ENCODE measurements at regions not wholly inside any gene's neighbourhood (a gene's known extent, or its start where the extent isn't known, plus 50 kb on each side); places are given as distances from the start of the nearest gene placed in this dataset.
A peak's percentile ranks its signal among the peaks of the same experiment; 100 is the strongest.
"Not testable (repeated sequence)": the region's sequence is repeated elsewhere in the genome, so short reads cannot be mapped to it uniquely, and the experiment has no call there.

DNA sequence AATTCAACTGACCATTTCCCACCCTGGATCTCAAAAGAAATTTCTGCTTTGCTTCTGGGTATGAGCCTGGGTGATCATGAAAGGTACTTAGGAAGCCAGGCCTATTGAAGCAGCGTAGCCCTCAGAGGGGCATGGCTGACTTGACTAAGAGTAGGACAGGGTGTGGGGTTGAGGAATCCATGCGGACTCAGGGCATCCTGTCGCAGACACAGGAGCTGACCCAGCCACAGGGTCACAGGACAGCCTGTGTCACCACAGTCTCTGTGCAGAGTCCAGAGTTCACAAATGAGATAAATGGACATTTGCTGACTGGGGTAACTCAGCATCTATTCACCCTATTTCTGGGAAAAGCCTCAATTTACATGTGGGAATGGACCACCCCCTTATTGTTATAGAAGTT lies 262.3 kb downstream of the CEP170 start:
- intact Hi-C loops (cut with DNase I; ENCODE audit: low total_unique reads); H3K36me3 ChIP-seq (ENCODE audit: low read depth, missing control alignments); H3K4me1 ChIP-seq; H3K27ac ChIP-seq; H3K9me3 ChIP-seq; H3K27me3 ChIP-seq; DNase-seq; H3K4me3 ChIP-seq: not testable (repeated sequence)
- WGBS, 2 donors = 84 to 96% methylated on average over 3 of the region's 3 CpGs

GRCh38 chr1:242985096-242985495 lies 270.0 kb downstream of the CEP170 start:
- DNase-seq; H3K9me3 ChIP-seq; H3K27me3 ChIP-seq; H3K4me3 ChIP-seq; H3K27ac ChIP-seq; H3K36me3 ChIP-seq (ENCODE audit: low read depth, missing control alignments); H3K4me1 ChIP-seq; intact Hi-C loops (cut with DNase I; ENCODE audit: low total_unique reads): not testable (repeated sequence)
- WGBS, 2 donors = 66 to 77% methylated on average over 3 of the region's 3 CpGs

- H3K9me3 ChIP-seq; H3K36me3 ChIP-seq (ENCODE audit: low read depth, missing control alignments); DNase-seq; H3K27me3 ChIP-seq; intact Hi-C loops (cut with DNase I; ENCODE audit: low total_unique reads); H3K27ac ChIP-seq; H3K4me3 ChIP-seq; H3K4me1 ChIP-seq: not testable (repeated sequence)
- 89 to 94% methylated on average over 3 of the region's 3 CpGs for WGBS, 2 donors
Observed at GRCh38 chr1:242973341-242973740, 281.7 kb downstream of the CEP170 start.

DNA sequence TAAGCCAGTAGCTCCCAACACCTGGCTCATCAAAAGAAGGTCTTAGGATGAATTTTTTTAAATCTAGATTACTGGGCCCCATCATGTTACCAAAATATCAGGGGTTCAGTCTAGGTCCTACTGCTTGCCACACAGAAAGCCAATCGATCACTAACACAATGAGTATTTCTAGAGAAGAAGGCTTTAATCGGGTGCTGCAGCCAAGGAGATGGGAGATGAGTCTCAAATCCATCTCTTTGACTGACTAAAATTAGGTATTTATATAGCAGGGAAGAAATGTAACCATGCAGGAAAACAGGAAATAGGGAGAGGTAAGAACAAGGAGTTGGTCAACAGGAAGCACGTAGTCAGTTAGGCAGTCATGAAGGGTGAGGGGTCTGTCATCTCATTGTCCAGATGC lies 288.2 kb downstream of the CEP170 start:
- 86 to 93% methylated on average over 3 of the region's 3 CpGs for WGBS, 2 donors
- no peak for DNase-seq
- intact Hi-C loops (cut with DNase I; ENCODE audit: low total_unique reads) = no loop called here

DNA sequence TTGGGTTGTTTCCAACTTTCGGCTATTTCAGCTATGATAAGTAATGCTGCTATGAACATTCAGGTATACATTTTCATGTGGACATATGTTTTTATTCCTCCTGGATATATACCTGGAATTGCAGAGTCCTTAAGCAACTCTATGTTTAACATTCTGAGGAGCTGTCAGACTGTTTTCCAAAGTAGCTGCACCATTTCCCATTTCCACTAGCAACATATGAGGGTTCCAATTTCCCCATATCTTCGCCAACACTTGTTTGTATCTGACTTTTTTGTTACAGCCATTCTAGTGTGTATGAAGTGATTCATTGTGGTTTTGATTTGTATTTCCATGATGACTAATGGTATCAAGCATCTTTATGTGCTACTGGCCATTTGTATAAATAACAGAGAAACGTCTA lies 295.7 kb downstream of the CEP170 start:
- WGBS, 2 donors = 63 to 78% methylated on average over 3 of the region's 3 CpGs
- DNase-seq; H3K27ac ChIP-seq; H3K9me3 ChIP-seq; H3K4me3 ChIP-seq; H3K27me3 ChIP-seq; H3K4me1 ChIP-seq; intact Hi-C loops (cut with DNase I; ENCODE audit: low total_unique reads); H3K36me3 ChIP-seq (ENCODE audit: low read depth, missing control alignments): not testable (repeated sequence)

More for the DNA sequence above, 288.2 kb downstream of the CEP170 start:
- Histone ChIP-seq H3K27me3 (no peaks in the 10 kb centered on the region), H3K36me3 (ENCODE audit: low read depth, missing control alignments) (no peaks in the 10 kb centered on the region), H3K9me3 (no peaks in the 10 kb centered on the region), H3K27ac (no peak overlapping the region), H3K4me1 (no peaks in the 10 kb centered on the region), H3K4me3 (no peak overlapping the region)
- TF ChIP-seq POLR2A (IDR thresholded peaks at IDR 0.05) (no peak), CTCF (IDR thresholded peaks at IDR 0.05) (no peak)

DNA sequence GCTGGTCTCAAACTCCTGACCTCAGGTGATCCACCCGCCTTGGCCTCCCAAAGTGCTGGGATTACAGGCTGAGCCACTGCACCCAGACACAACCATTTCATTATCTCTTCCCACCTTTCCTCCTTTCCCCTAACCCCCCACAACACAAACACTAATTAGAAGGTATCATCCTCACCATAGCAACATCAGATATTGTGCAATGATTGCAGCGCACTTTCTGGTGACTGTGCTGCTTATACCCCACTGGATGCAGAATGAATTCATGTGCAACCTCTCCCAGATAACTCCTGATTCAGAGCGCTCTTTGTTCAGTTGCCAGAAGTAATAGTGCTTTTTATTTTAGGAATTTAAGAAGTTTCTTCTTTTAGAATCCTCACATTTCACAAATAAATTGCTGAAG lies 300.1 kb downstream of the CEP170 start:
- WGBS, 2 donors = 83 to 89% methylated on average over 3 of the region's 3 CpGs
- intact Hi-C loops (cut with DNase I; ENCODE audit: low total_unique reads); H3K9me3 ChIP-seq; H3K4me1 ChIP-seq; H3K36me3 ChIP-seq (ENCODE audit: low read depth, missing control alignments); DNase-seq; H3K27ac ChIP-seq; H3K27me3 ChIP-seq; H3K4me3 ChIP-seq: not testable (repeated sequence)

- WGBS, 2 donors = 78 to 83% methylated on average over 2 to 3 of the region's 3 CpGs
- Histone ChIP-seq H3K4me1 (no peaks in the 10 kb centered on the region), H3K4me3 (no peak overlapping the region), H3K27me3 (no peaks in the 10 kb centered on the region), H3K9me3 (no peaks in the 10 kb centered on the region), H3K27ac (no peak overlapping the region), H3K36me3 (ENCODE audit: low read depth, missing control alignments) (no peaks in the 10 kb centered on the region)
- no peak for DNase-seq
- TF ChIP-seq CTCF (IDR thresholded peaks at IDR 0.05) = no peak
- intact Hi-C loops (cut with DNase I; ENCODE audit: low total_unique reads) = no loop called here
Observed at GRCh38 chr1:242946206-242946605, 308.9 kb downstream of the CEP170 start.

DNA sequence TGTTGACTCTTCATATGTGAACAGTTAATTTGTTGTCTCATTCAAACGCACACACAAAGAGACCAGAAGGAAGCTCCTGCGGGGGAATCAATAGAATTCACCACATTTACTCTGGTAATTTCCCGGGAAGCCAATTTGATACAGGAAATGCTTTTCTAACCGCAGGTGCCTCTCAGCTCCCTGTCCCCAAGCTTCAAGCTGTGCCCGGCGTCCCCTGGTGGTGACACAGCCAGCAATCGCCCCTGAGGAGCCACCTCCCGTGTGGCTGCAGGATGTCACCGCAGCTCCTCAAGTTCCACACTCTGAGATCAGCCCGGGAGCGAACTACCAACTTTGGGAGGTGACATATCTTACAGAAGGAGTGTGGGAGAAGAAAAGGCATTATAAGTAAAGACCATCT lies 318.4 kb downstream of the CEP170 start:
- H3K27me3 ChIP-seq; H3K9me3 ChIP-seq; intact Hi-C loops (cut with DNase I; ENCODE audit: low total_unique reads); H3K27ac ChIP-seq; H3K4me1 ChIP-seq; H3K4me3 ChIP-seq; H3K36me3 ChIP-seq (ENCODE audit: low read depth, missing control alignments): not testable (repeated sequence)
- WGBS, 2 donors = 53 to 57% methylated on average over 3 to 11 of the region's 11 CpGs
- DNase-seq = peak; percentile 56

DNA sequence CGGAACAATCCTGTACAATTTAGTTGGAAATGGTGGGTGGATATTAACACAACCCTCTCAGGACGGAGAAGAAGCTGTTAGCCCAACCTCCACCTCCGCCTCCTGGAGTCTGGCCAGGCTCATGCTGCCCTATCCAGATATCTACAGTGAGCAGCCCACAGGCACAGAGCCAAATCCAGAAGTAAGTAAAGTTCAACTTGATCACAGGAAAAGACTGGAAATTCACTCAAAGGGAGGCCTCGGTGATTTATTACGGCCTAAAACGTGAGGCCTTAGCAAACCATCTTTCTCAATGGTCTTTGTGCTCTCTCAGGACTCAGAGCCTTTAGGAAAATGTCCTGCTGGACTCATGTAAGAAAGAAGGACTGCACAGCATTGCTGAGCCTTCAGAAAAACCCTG lies 330.4 kb downstream of the CEP170 start:
- peak; percentile 71 for DNase-seq
- intact Hi-C loops (cut with DNase I; ENCODE audit: low total_unique reads); H3K4me1 ChIP-seq; H3K36me3 ChIP-seq (ENCODE audit: low read depth, missing control alignments); H3K9me3 ChIP-seq; H3K27me3 ChIP-seq; H3K27ac ChIP-seq; H3K4me3 ChIP-seq: not testable (repeated sequence)
- 39 to 50% methylated on average over 6 of the region's 6 CpGs for WGBS, 2 donors

- intact Hi-C loops (cut with DNase I; ENCODE audit: low total_unique reads); H3K36me3 ChIP-seq (ENCODE audit: low read depth, missing control alignments); H3K4me3 ChIP-seq; H3K9me3 ChIP-seq; H3K27me3 ChIP-seq; DNase-seq; H3K4me1 ChIP-seq; H3K27ac ChIP-seq: not testable (repeated sequence)
- WGBS, 2 donors = 83 to 94% methylated on average over 3 of the region's 3 CpGs
Observed at GRCh38 chr1:242923603-242924002, 331.5 kb downstream of the CEP170 start.

DNA sequence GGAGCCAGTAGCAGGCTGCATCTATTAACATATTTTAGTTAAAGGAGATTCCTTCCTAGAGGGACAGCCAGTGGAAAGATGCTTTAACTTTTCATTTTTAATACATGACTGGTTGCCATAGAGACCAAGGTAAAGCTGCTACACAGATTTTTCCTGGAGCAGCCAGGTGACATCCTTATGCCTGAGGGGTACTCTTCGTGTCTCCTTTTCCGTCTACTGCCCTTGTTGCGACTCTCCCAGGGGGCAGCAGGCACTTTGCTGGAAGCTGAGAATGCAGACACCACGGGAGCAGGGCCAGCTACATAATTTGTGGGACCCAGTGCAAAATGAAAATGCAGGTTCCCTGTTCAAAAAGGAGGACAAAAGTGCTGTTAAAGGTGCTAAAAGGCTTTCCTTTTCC lies 340.4 kb downstream of the CEP170 start:
- H3K36me3 ChIP-seq (ENCODE audit: low read depth, missing control alignments); DNase-seq; H3K27me3 ChIP-seq; H3K4me3 ChIP-seq; H3K9me3 ChIP-seq; intact Hi-C loops (cut with DNase I; ENCODE audit: low total_unique reads); H3K4me1 ChIP-seq; H3K27ac ChIP-seq: not testable (repeated sequence)
- WGBS, 2 donors = 60 to 64% methylated on average over 4 of the region's 4 CpGs

Data from testis (tissue), 2 donors.